ENCODE measurements at regions not wholly inside any gene's neighbourhood (a gene's known extent, or its start where the extent isn't known, plus 50 kb on each side); places are given as distances from the start of the nearest gene placed in this dataset.

DNA sequence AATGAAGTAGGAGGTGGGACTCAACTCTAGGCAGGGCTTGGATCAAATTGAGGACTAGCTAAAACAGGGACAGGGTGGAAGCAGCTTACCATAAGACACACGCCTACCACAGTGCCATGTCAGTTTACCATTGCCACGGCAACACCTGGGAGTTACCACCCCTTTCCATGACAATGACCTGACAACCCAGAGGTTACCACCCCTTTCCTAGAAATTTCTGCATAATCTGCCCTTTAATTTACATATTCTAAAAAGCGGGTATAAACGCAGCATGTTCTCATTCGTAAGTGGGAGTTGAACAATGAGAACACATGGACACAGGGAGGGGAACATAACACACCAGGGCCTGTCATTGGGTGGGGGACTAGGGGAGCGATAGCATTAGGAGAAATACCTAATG lies 72.7 kb downstream of the GCC1 start (continued):
- TF ChIP-seq, protein P1, sequence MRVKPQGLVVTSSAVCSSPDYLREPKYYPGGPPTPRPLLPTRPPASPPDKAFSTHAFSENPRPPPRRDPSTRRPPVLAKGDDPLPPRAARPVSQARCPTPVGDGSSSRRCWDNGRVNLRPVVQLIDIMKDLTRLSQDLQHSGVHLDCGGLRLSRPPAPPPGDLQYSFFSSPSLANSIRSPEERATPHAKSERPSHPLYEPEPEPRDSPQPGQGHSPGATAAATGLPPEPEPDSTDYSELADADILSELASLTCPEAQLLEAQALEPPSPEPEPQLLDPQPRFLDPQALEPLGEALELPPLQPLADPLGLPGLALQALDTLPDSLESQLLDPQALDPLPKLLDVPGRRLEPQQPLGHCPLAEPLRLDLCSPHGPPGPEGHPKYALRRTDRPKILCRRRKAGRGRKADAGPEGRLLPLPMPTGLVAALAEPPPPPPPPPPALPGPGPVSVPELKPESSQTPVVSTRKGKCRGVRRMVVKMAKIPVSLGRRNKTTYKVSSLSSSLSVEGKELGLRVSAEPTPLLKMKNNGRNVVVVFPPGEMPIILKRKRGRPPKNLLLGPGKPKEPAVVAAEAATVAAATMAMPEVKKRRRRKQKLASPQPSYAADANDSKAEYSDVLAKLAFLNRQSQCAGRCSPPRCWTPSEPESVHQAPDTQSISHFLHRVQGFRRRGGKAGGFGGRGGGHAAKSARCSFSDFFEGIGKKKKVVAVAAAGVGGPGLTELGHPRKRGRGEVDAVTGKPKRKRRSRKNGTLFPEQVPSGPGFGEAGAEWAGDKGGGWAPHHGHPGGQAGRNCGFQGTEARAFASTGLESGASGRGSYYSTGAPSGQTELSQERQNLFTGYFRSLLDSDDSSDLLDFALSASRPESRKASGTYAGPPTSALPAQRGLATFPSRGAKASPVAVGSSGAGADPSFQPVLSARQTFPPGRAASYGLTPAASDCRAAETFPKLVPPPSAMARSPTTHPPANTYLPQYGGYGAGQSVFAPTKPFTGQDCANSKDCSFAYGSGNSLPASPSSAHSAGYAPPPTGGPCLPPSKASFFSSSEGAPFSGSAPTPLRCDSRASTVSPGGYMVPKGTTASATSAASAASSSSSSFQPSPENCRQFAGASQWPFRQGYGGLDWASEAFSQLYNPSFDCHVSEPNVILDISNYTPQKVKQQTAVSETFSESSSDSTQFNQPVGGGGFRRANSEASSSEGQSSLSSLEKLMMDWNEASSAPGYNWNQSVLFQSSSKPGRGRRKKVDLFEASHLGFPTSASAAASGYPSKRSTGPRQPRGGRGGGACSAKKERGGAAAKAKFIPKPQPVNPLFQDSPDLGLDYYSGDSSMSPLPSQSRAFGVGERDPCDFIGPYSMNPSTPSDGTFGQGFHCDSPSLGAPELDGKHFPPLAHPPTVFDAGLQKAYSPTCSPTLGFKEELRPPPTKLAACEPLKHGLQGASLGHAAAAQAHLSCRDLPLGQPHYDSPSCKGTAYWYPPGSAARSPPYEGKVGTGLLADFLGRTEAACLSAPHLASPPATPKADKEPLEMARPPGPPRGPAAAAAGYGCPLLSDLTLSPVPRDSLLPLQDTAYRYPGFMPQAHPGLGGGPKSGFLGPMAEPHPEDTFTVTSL (CRISPR knock-in tag; IDR thresholded peaks at IDR 0.05; ENCODE audit: borderline replicate concordance) = no peak
- TF ChIP-seq THAP11 (CRISPR knock-in tag; IDR thresholded peaks at IDR 0.05) = no peak
- TF ChIP-seq, protein P2, sequence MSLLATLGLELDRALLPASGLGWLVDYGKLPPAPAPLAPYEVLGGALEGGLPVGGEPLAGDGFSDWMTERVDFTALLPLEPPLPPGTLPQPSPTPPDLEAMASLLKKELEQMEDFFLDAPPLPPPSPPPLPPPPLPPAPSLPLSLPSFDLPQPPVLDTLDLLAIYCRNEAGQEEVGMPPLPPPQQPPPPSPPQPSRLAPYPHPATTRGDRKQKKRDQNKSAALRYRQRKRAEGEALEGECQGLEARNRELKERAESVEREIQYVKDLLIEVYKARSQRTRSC (CRISPR knock-in tag; IDR thresholded peaks at IDR 0.05; ENCODE audit: low read depth) = no peak
- no peak for TF ChIP-seq ZNF577 (CRISPR knock-in tag; IDR thresholded peaks at IDR 0.05; ENCODE audit: borderline replicate concordance, low read depth)
- TF ChIP-seq, protein P3, sequence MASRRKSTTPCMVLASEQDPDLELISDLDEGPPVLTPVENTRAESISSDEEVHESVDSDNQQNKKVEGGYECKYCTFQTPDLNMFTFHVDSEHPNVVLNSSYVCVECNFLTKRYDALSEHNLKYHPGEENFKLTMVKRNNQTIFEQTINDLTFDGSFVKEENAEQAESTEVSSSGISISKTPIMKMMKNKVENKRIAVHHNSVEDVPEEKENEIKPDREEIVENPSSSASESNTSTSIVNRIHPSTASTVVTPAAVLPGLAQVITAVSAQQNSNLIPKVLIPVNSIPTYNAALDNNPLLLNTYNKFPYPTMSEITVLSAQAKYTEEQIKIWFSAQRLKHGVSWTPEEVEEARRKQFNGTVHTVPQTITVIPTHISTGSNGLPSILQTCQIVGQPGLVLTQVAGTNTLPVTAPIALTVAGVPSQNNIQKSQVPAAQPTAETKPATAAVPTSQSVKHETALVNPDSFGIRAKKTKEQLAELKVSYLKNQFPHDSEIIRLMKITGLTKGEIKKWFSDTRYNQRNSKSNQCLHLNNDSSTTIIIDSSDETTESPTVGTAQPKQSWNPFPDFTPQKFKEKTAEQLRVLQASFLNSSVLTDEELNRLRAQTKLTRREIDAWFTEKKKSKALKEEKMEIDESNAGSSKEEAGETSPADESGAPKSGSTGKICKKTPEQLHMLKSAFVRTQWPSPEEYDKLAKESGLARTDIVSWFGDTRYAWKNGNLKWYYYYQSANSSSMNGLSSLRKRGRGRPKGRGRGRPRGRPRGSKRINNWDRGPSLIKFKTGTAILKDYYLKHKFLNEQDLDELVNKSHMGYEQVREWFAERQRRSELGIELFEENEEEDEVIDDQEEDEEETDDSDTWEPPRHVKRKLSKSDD (CRISPR knock-in tag; IDR thresholded peaks at IDR 0.05; ENCODE audit: low read depth) = no peak
- no peak for TF ChIP-seq ZNF564 (CRISPR knock-in tag; IDR thresholded peaks at IDR 0.05)
- TF ChIP-seq ZNF382 (CRISPR knock-in tag; IDR thresholded peaks at IDR 0.05; ENCODE audit: borderline replicate concordance) = no peak
